ENCODE measurements at regions not wholly inside any gene's neighbourhood (a gene's known extent, or its start where the extent isn't known, plus 50 kb on each side); places are given as distances from the start of the nearest gene placed in this dataset.

GRCh38 chr15:60160909-60161308, 156.8 kb downstream of the FOXB1 start:
- no peak for TF ChIP-seq POLR2A (IDR thresholded peaks at IDR 0.05)
- TF ChIP-seq, protein P1, sequence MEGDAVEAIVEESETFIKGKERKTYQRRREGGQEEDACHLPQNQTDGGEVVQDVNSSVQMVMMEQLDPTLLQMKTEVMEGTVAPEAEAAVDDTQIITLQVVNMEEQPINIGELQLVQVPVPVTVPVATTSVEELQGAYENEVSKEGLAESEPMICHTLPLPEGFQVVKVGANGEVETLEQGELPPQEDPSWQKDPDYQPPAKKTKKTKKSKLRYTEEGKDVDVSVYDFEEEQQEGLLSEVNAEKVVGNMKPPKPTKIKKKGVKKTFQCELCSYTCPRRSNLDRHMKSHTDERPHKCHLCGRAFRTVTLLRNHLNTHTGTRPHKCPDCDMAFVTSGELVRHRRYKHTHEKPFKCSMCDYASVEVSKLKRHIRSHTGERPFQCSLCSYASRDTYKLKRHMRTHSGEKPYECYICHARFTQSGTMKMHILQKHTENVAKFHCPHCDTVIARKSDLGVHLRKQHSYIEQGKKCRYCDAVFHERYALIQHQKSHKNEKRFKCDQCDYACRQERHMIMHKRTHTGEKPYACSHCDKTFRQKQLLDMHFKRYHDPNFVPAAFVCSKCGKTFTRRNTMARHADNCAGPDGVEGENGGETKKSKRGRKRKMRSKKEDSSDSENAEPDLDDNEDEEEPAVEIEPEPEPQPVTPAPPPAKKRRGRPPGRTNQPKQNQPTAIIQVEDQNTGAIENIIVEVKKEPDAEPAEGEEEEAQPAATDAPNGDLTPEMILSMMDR (IDR thresholded peaks at IDR 0.05): no peak
- TF ChIP-seq POLR2AphosphoS5 (IDR thresholded peaks at IDR 0.05): no peak

Measured in stomach (tissue), 4 donors.